A673 (cell line): ENCODE measurements at regions not wholly inside any gene's neighbourhood (a gene's known extent, or its start where the extent isn't known, plus 50 kb on each side); places are given as distances from the start of the nearest gene placed in this dataset.

Experiments
- BruUV-seq: library from RNA; stranded (reverse); fragments of 400-500 nt; replicated peaks from 2 replicates; lab custom pipeline; 2021; lab: Mats Ljungman, UMichigan
- CTCF ChIA-PET: fragments of 300-600 bp; sonication (Branson Sonifier 250); formaldehyde crosslinking; loops from one replicate; lab custom pipeline; 2022; ENCODE audit warnings: antibody characterized with exemption; lab: Charles Lee
- POLR2A ChIA-PET: fragments of 300-600 bp; sonication (Branson Sonifier 250); formaldehyde crosslinking; loops from one replicate; lab custom pipeline; 2022; ENCODE audit warnings: antibody characterized with exemption; ENCODE audit not compliant: low non-redundant PET; lab: Charles Lee
- DNase-seq: peaks from one replicate; pipeline ENCODE4 v3.0.0-alpha.2; 2015; ENCODE audit warnings: low spot score
- H3K27ac ChIP-seq: fragments of 200-600 bp; sonication (generic); 2 replicates; pipeline ENCODE4 v1.5.1; 2016; ENCODE audit warnings: mixed run types, low read depth, mild to moderate bottlenecking, mixed read lengths, antibody characterized with exemption, low read length; ENCODE audit not compliant: poor library complexity, severe bottlenecking
- H3K27me3 ChIP-seq: fragments of 200-600 bp; sonication (generic); replicated peaks from 2 replicates; pipeline ENCODE4 v1.6.1; 2017; ENCODE audit warnings: mixed run types, low read depth, mild to moderate bottlenecking, mixed read lengths, antibody characterized with exemption, low read length; ENCODE audit not compliant: insufficient read depth, poor library complexity
- H3K36me3 ChIP-seq: fragments of 200-600 bp; sonication (generic); 2 replicates; pipeline ENCODE4 v1.6.1; 2016; ENCODE audit warnings: mixed run types, mild to moderate bottlenecking, mixed read lengths, antibody characterized with exemption, low read length; ENCODE audit not compliant: insufficient read depth, poor library complexity, severe bottlenecking
- H3K4me1 ChIP-seq: fragments of 200-600 bp; sonication (generic); 2 replicates; pipeline ENCODE4 v1.6.1; 2017; ENCODE audit warnings: mixed run types, mild to moderate bottlenecking, mixed read lengths, antibody characterized with exemption, low read length; ENCODE audit not compliant: insufficient read depth, poor library complexity, severe bottlenecking
- H3K4me3 ChIP-seq: fragments of 200-600 bp; sonication (generic); 2 replicates; pipeline ENCODE4 v1.5.1; 2016; ENCODE audit warnings: low read depth, mixed run types, mild to moderate bottlenecking, mixed read lengths, low read length; ENCODE audit not compliant: poor library complexity, severe bottlenecking
- H3K9me3 ChIP-seq: fragments of 200-600 bp; sonication (generic); 2 replicates; pipeline ENCODE4 v1.6.1; 2016; ENCODE audit warnings: mixed run types, low read depth, mild to moderate bottlenecking, mixed read lengths, antibody characterized with exemption, low read length; ENCODE audit not compliant: poor library complexity, severe bottlenecking
- CTCF ChIP-seq: fragments of 300-800, 200-600 bp; sonication (generic); conservative IDR thresholded peaks from 2 replicates; pipeline ENCODE4 v1.5.1; 2017; ENCODE audit warnings: low read depth, mild to moderate bottlenecking, antibody characterized with exemption, low read length, moderate library complexity, mixed read lengths
- EZH2 ChIP-seq: fragments of 200-600 bp; sonication (generic); IDR thresholded peaks from 2 replicates; pipeline ENCODE4 v1.6.1; 2017; ENCODE audit warnings: borderline replicate concordance, low read depth, mild to moderate bottlenecking, mixed read lengths, antibody characterized with exemption, low read length; ENCODE audit not compliant: poor library complexity, severe bottlenecking
- intact Hi-C: fragments of 100-400 bp; cut with micrococcal nuclease; formaldehyde crosslinking; loops from one replicate; pipeline ENCODE4 v1.10.0; 2022; ENCODE audit not compliant: unreplicated experiment

- ChIA-PET POLR2A (interaction anchor here (0.5 kb wide), 1 partner anchor 913 kb away, joined by 4 read pairs; no protein-coding TSS in a partner anchor), CTCF (no interaction called here)
- intact Hi-C loops, result no loop called here
- no peaks in the 10 kb centered on the region for H3K36me3 ChIP-seq
- H3K4me3 ChIP-seq, result no peak overlapping the region
- no peak for TF ChIP-seq EZH2
- no peak for TF ChIP-seq CTCF
- peaks cover 19% of the 10 kb centered on the region for H3K4me1 ChIP-seq
- no peaks in the 10 kb centered on the region for H3K9me3 ChIP-seq
- no TSS peak for BruUV-seq
- no peak overlapping the region for H3K27ac ChIP-seq
- DNase-seq, result no peak
- H3K27me3 ChIP-seq, result no peaks in the 10 kb centered on the region
Measured at GRCh38 chr3:124600765-124601164, 129.5 kb upstream of the UMPS start.

- BruUV-seq, result no TSS peak
- CTCF ChIA-PET, result no interaction called here
- H3K27ac ChIP-seq, result no peak overlapping the region
- H3K4me3 ChIP-seq, result no peak overlapping the region
- intact Hi-C loops, result no loop called here
- POLR2A ChIA-PET, result no interaction called here
- no peak for DNase-seq
- peaks cover 23% of the 10 kb centered on the region for H3K4me1 ChIP-seq
- TF ChIP-seq CTCF, result no peak
- H3K27me3 ChIP-seq, result no peaks in the 10 kb centered on the region
- no peaks in the 10 kb centered on the region for H3K36me3 ChIP-seq
- no peaks in the 10 kb centered on the region for H3K9me3 ChIP-seq
Measured at GRCh38 chr3:124601190-124601589, 129.1 kb upstream of the UMPS start.

- POLR2A ChIA-PET, result no interaction called here
- H3K4me1 ChIP-seq, result peaks cover 18% of the 10 kb centered on the region
- intact Hi-C loops, result no loop called here
- no peak overlapping the region for H3K27ac ChIP-seq
- H3K4me3 ChIP-seq, result no peak overlapping the region
- CTCF ChIA-PET, result no interaction called here
- no peaks in the 10 kb centered on the region for H3K9me3 ChIP-seq
- no peaks in the 10 kb centered on the region for H3K36me3 ChIP-seq
- no TSS peak for BruUV-seq
- H3K27me3 ChIP-seq, result no peaks in the 10 kb centered on the region
- DNase-seq, result no peak
- TF ChIP-seq EZH2, result no peak
- no peak for TF ChIP-seq CTCF
Measured at GRCh38 chr3:124602980-124603627, 127.1 kb upstream of the UMPS start.
